Fibroblast of lung (primary cell): ENCODE measurements at regions not wholly inside any gene's neighbourhood (a gene's known extent, or its start where the extent isn't known, plus 50 kb on each side); places are given as distances from the start of the nearest gene placed in this dataset.

Experiments used
- DNase-seq, 2 donors: peaks; one replicate each; pipeline versions ENCODE4 v3.0.0 to v3.0.0-alpha.2; 2010; ENCODE audit warnings: low read depth in 2 of 2
- H2AFZ ChIP-seq: 2 replicates; pipeline ENCODE4 v1.5.1; 2012; ENCODE audit warnings: low read length, control low read depth, inconsistent platforms
- H3K27ac ChIP-seq: 2 replicates; pipeline ENCODE4 v1.5.1; 2011; ENCODE audit warnings: low read length, control low read depth; ENCODE audit not compliant: insufficient read depth
- H3K27me3 ChIP-seq: 2 replicates; pipeline ENCODE4 v1.5.1; 2011; ENCODE audit warnings: mild to moderate bottlenecking, low read length; ENCODE audit not compliant: control insufficient read depth, insufficient read depth
- H3K36me3 ChIP-seq: 2 replicates; pipeline ENCODE4 v1.5.1; 2011; ENCODE audit warnings: low read length; ENCODE audit not compliant: control insufficient read depth, insufficient read depth
- H3K4me1 ChIP-seq: 2 replicates; pipeline ENCODE4 v1.5.1; 2011; ENCODE audit warnings: low read length; ENCODE audit not compliant: control insufficient read depth, insufficient read depth; ENCODE audit errors: extremely low read depth
- H3K4me2 ChIP-seq: 2 replicates; pipeline ENCODE4 v1.5.1; 2011; ENCODE audit warnings: low read length, control low read depth; ENCODE audit not compliant: insufficient read depth; ENCODE audit errors: extremely low read depth
- H3K4me3 ChIP-seq, 4 experiments: fragments of 200-600 bp in 1 of 4; sonication (generic) in 1 of 4; replicated peaks in 1 of 4; 2 replicates each; pipeline ENCODE4 v1.5.1; 2011 to 2016; ENCODE audit warnings: low read length in 4 of 4, low read depth in 3 of 4, mild to moderate bottlenecking in 3 of 4, control low read depth in 2 of 4, inconsistent platforms in 1 of 4, mixed read lengths in 1 of 4; ENCODE audit not compliant: insufficient read depth in 1 of 4; ENCODE audit errors: control extremely low read depth in 1 of 4
- H3K79me2 ChIP-seq: 2 replicates; pipeline ENCODE4 v1.5.1; 2012; ENCODE audit warnings: mild to moderate bottlenecking, low read length, inconsistent platforms; ENCODE audit not compliant: control insufficient read depth, insufficient read depth
- H3K9ac ChIP-seq: 2 replicates; pipeline ENCODE4 v1.5.1; 2011; ENCODE audit warnings: mild to moderate bottlenecking, low read length, control low read depth; ENCODE audit not compliant: insufficient read depth
- H3K9me3 ChIP-seq: 2 replicates; pipeline ENCODE4 v1.5.1; 2012; ENCODE audit warnings: low read depth, low read length; ENCODE audit not compliant: control insufficient read depth, insufficient read depth
- H4K20me1 ChIP-seq: 2 replicates; pipeline ENCODE4 v1.5.1; 2011; ENCODE audit warnings: low read length; ENCODE audit not compliant: control insufficient read depth, insufficient read depth; ENCODE audit errors: extremely low read depth
- EZH2 ChIP-seq: IDR thresholded peaks from 2 replicates; pipeline ENCODE4 v1.5.1; 2012; ENCODE audit warnings: low read length, control low read depth, mild to moderate bottlenecking; ENCODE audit errors: missing control alignments
- TF ChIP-seq, protein P1 (sequence below), 2 donors: IDR thresholded peaks in 1 of 2; conservative IDR thresholded peaks in 1 of 2; 1 replicate in 1 of 2; 2 replicates in 1 of 2; pipeline ENCODE4 v1.5.1; 2011 to 2012; ENCODE audit warnings: low read length in 2 of 2, control low read depth in 1 of 2, inconsistent platforms in 1 of 2, low read depth in 1 of 2, mild to moderate bottlenecking in 1 of 2

DNA sequence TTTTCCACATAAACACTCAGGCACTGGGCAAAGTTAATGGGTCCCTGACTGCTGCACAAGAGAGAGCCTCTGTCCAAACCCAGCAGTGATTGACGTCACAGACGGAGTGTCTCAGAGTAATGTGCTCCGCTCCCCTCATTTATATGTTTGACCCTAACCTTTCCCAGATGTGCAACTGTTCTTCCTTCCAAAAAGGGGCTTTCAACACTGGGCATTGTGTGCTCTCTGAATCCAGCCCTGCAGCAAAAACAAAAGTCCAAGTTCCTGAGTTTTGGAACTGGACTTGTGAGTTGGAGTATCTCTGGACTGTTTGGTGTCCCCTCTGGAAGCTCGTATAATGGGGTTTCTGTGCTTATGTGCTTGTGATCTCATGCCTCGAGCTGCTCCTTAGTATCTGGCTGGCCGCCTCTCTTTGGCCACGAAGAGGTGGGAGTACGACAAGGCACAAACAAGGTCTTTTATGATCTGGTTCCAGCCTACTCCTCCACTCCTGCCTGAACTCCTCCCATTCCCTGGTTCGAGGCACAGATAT lies 76.4 kb upstream of the SMIM36 start:
- no peaks in the 10 kb centered on the region for H4K20me1 ChIP-seq
- no peak overlapping the region for H3K27ac ChIP-seq
- no peaks in the 10 kb centered on the region for H3K79me2 ChIP-seq
- H3K27me3 ChIP-seq = no peaks in the 10 kb centered on the region
- peak; percentile 12 to 96 for DNase-seq
- no peaks in the 10 kb centered on the region for H3K9me3 ChIP-seq
- no peak overlapping the region for H3K4me3 ChIP-seq
- no peaks in the 10 kb centered on the region for H3K36me3 ChIP-seq
- H2AFZ ChIP-seq = no peak overlapping the region
- H3K9ac ChIP-seq = no peak overlapping the region
- no peak for TF ChIP-seq EZH2
- TF ChIP-seq, protein P1, sequence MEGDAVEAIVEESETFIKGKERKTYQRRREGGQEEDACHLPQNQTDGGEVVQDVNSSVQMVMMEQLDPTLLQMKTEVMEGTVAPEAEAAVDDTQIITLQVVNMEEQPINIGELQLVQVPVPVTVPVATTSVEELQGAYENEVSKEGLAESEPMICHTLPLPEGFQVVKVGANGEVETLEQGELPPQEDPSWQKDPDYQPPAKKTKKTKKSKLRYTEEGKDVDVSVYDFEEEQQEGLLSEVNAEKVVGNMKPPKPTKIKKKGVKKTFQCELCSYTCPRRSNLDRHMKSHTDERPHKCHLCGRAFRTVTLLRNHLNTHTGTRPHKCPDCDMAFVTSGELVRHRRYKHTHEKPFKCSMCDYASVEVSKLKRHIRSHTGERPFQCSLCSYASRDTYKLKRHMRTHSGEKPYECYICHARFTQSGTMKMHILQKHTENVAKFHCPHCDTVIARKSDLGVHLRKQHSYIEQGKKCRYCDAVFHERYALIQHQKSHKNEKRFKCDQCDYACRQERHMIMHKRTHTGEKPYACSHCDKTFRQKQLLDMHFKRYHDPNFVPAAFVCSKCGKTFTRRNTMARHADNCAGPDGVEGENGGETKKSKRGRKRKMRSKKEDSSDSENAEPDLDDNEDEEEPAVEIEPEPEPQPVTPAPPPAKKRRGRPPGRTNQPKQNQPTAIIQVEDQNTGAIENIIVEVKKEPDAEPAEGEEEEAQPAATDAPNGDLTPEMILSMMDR (conservative IDR thresholded peaks at IDR 0.05 in 1 of 2, IDR thresholded peaks at IDR 0.05 in 1 of 2; ENCODE audit: low read depth in 1 of 2, low read length in 2 of 2) = no peak
- H3K4me1 ChIP-seq = peaks cover 11% of the 10 kb centered on the region
- no peak overlapping the region for H3K4me2 ChIP-seq

DNA sequence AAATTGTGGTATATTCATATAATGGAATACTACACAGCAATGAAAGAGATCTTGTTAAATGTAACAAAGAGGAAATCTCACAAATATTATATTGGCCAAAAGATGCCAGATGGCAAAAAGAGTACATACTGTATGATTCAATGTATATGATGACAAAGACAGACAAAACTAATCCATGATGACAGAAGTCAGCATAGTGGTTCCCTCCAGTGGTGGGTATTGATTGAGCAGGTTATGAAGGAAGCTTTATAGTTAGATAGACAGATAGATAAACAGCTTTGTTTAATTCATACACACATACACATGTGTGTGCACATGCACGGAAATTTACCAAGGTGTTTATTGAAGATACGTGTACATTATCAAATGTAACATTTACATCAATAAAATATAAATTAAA lies 74.4 kb upstream of the SMIM36 start:
- Histone ChIP-seq H3K9ac (no peak overlapping the region), H3K4me1 (peaks cover 11% of the 10 kb centered on the region), H3K4me3 (no peak overlapping the region), H2AFZ (no peak overlapping the region), H3K36me3 (no peaks in the 10 kb centered on the region), H3K79me2 (no peaks in the 10 kb centered on the region), H3K27me3 (no peaks in the 10 kb centered on the region), H3K9me3 (no peaks in the 10 kb centered on the region), H3K27ac (no peak overlapping the region), H4K20me1 (no peaks in the 10 kb centered on the region), H3K4me2 (no peak overlapping the region)
- TF ChIP-seq EZH2 = no peak
- TF ChIP-seq, protein P1 (conservative IDR thresholded peaks at IDR 0.05 in 1 of 2, IDR thresholded peaks at IDR 0.05 in 1 of 2; ENCODE audit: low read depth in 1 of 2, low read length in 2 of 2) = no peak
- no peak for DNase-seq

DNA sequence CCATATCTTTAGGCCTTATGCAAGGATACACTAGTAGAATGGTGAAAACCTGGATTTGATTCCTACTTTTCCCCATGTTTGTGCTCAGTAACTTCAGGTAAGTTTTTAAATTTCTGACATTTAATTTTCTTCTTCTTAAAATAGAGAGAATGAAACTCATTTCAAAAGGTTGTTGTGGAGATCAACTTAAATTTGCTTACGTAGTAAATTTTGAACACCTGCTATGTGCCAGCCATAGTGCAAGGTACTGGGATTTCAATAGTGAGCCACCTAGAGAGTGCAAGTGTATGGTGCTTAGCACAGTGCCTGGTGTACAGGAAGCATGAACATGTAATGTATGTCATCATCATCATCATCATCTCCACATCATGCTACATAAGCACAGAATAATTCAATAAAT lies 73.6 kb upstream of the SMIM36 start:
- no peak overlapping the region for H3K27ac ChIP-seq
- TF ChIP-seq EZH2 = no peak
- TF ChIP-seq, protein P1 (conservative IDR thresholded peaks at IDR 0.05 in 1 of 2, IDR thresholded peaks at IDR 0.05 in 1 of 2; ENCODE audit: low read depth in 1 of 2, low read length in 2 of 2) = no peak
- no peaks in the 10 kb centered on the region for H3K36me3 ChIP-seq
- H3K4me2 ChIP-seq = no peak overlapping the region
- H3K9ac ChIP-seq = no peak overlapping the region
- no peak overlapping the region for H3K4me3 ChIP-seq
- H4K20me1 ChIP-seq = no peaks in the 10 kb centered on the region
- H3K9me3 ChIP-seq = no peaks in the 10 kb centered on the region
- H3K4me1 ChIP-seq = peaks cover 11% of the 10 kb centered on the region
- H3K79me2 ChIP-seq = no peaks in the 10 kb centered on the region
- no peaks in the 10 kb centered on the region for H3K27me3 ChIP-seq
- DNase-seq = no peak
- H2AFZ ChIP-seq = no peak overlapping the region
